ENCODE measurements at regions not wholly inside any gene's neighbourhood (a gene's known extent, or its start where the extent isn't known, plus 50 kb on each side); places are given as distances from the start of the nearest gene placed in this dataset.
"Not testable (repeated sequence)": the region's sequence is repeated elsewhere in the genome, so short reads cannot be mapped to it uniquely, and the experiment has no call there.

GRCh38 chr12:131455218-131455506 is 255.7 kb upstream of the SFSWAP start:
- no peak for DNase-seq (ENCODE audit: low read depth in 2 of 2)

- DNase-seq (ENCODE audit: low read depth in 2 of 2): no peak
These were observed 255.2 kb upstream of the SFSWAP start for GRCh38 chr12:131455581-131456110.

GRCh38 chr12:131456301-131457027 is 254.4 kb upstream of the SFSWAP start:
- DNase-seq (ENCODE audit: low read depth in 2 of 2): no peak

- no peak for DNase-seq (ENCODE audit: low read depth in 2 of 2)
These were observed 253.9 kb upstream of the SFSWAP start for GRCh38 chr12:131457028-131457310.

GRCh38 chr12:131457331-131458047 is 253.4 kb upstream of the SFSWAP start:
- no peak for DNase-seq (ENCODE audit: low read depth in 2 of 2)

- no peak for DNase-seq (ENCODE audit: low read depth in 2 of 2)
These were observed 252.9 kb upstream of the SFSWAP start for GRCh38 chr12:131458048-131458374.

GRCh38 chr12:131458931-131459772 is 251.7 kb upstream of the SFSWAP start:
- no peak for DNase-seq (ENCODE audit: low read depth in 2 of 2)

- no peak for DNase-seq (ENCODE audit: low read depth in 2 of 2)
These were observed 251.0 kb upstream of the SFSWAP start for GRCh38 chr12:131459773-131460365.

GRCh38 chr12:131460520-131460919 is 250.4 kb upstream of the SFSWAP start:
- no peak for DNase-seq (ENCODE audit: low read depth in 2 of 2)

GRCh38 chr12:131461096-131461495 is 249.8 kb upstream of the SFSWAP start:
- no peak for DNase-seq (ENCODE audit: low read depth in 2 of 2)

GRCh38 chr12:131463174-131463573 is 247.7 kb upstream of the SFSWAP start:
- no peak for DNase-seq (ENCODE audit: low read depth in 2 of 2)

GRCh38 chr12:131464081-131464480 is 246.8 kb upstream of the SFSWAP start:
- DNase-seq (ENCODE audit: low read depth in 2 of 2): no peak

GRCh38 chr12:131466306-131466705 is 244.6 kb upstream of the SFSWAP start:
- DNase-seq (ENCODE audit: low read depth in 2 of 2): no peak

- no peak for DNase-seq (ENCODE audit: low read depth in 2 of 2)
These were observed 244.0 kb upstream of the SFSWAP start for GRCh38 chr12:131466932-131467331.

- no peak for DNase-seq (ENCODE audit: low read depth in 2 of 2)
These were observed 242.7 kb upstream of the SFSWAP start for GRCh38 chr12:131468206-131468605.

GRCh38 chr12:131469945-131470344 is 240.9 kb upstream of the SFSWAP start:
- not testable (repeated sequence) for DNase-seq (ENCODE audit: low read depth in 2 of 2)

GRCh38 chr12:131471271-131471905 is 239.5 kb upstream of the SFSWAP start:
- no peak for DNase-seq (ENCODE audit: low read depth in 2 of 2)

- no peak for DNase-seq (ENCODE audit: low read depth in 2 of 2)
These were observed 238.8 kb upstream of the SFSWAP start for GRCh38 chr12:131471946-131472732.

GRCh38 chr12:131473261-131473660 is 237.6 kb upstream of the SFSWAP start:
- DNase-seq (ENCODE audit: low read depth in 2 of 2): no peak

- no peak for DNase-seq (ENCODE audit: low read depth in 2 of 2)
These were observed 236.9 kb upstream of the SFSWAP start for GRCh38 chr12:131473741-131474709.
